IMR-90 (cell line): ENCODE measurements at regions not wholly inside any gene's neighbourhood (a gene's known extent, or its start where the extent isn't known, plus 50 kb on each side); places are given as distances from the start of the nearest gene placed in this dataset.

Experiments used
- CEBPB ChIP-seq: IDR thresholded peaks from 2 replicates; pipeline ENCODE4 v1.6.1; 2012; ENCODE audit warnings: low read depth, low read length, improper control_type of control experiment
- FOS ChIP-seq: fragments of 150-350 bp; IDR thresholded peaks from 2 replicates; pipeline ENCODE4 v1.6.1; 2016; ENCODE audit warnings: low read depth, low read length
- MAFK ChIP-seq: IDR thresholded peaks from 2 replicates; pipeline ENCODE4 v1.6.1; 2012; ENCODE audit warnings: low read depth, low read length, improper control_type of control experiment
- MAZ ChIP-seq: IDR thresholded peaks from 2 replicates; pipeline ENCODE4 v1.6.1; 2012; ENCODE audit warnings: low read depth, mild to moderate bottlenecking, low read length, improper control_type of control experiment, moderate library complexity, borderline replicate concordance
- MXI1 ChIP-seq: IDR thresholded peaks from 2 replicates; pipeline ENCODE4 v1.6.1; 2012; ENCODE audit warnings: low read depth, mild to moderate bottlenecking, low read length, moderate library complexity, borderline replicate concordance
- POLR2A ChIP-seq: IDR thresholded peaks from 2 replicates; pipeline ENCODE4 v1.6.1; 2012; ENCODE audit warnings: mild to moderate bottlenecking, low read depth, low read length
- RAD21 ChIP-seq: IDR thresholded peaks from 2 replicates; pipeline ENCODE4 v1.6.1; 2012; ENCODE audit warnings: low read length, improper control_type of control experiment
- RCOR1 ChIP-seq: IDR thresholded peaks from 2 replicates; pipeline ENCODE4 v1.6.1; 2012; ENCODE audit warnings: mild to moderate bottlenecking, low read length, improper control_type of control experiment; ENCODE audit not compliant: insufficient replicate concordance
- RFX5 ChIP-seq: IDR thresholded peaks from 2 replicates; pipeline ENCODE4 v1.8.0; 2012; ENCODE audit warnings: low read depth, mild to moderate bottlenecking, low read length, moderate library complexity
- SMC3 ChIP-seq: fragments of 150-350 bp; IDR thresholded peaks from 2 replicates; pipeline ENCODE4 v1.6.1; 2016; ENCODE audit warnings: low read depth, mild to moderate bottlenecking, antibody characterized with exemption, low read length, moderate library complexity
- TF ChIP-seq, protein P1 (sequence below): conservative IDR thresholded peaks from 2 replicates; pipeline ENCODE4 v1.5.1; 2012; ENCODE audit warnings: mild to moderate bottlenecking, low read depth, low read length, improper control_type of control experiment
- TF ChIP-seq, protein P2 (sequence below): fragments of 150-350 bp; IDR thresholded peaks from 2 replicates; pipeline ENCODE4 v1.6.1; 2016; ENCODE audit warnings: low read depth, mild to moderate bottlenecking, low read length, moderate library complexity, borderline replicate concordance

DNA sequence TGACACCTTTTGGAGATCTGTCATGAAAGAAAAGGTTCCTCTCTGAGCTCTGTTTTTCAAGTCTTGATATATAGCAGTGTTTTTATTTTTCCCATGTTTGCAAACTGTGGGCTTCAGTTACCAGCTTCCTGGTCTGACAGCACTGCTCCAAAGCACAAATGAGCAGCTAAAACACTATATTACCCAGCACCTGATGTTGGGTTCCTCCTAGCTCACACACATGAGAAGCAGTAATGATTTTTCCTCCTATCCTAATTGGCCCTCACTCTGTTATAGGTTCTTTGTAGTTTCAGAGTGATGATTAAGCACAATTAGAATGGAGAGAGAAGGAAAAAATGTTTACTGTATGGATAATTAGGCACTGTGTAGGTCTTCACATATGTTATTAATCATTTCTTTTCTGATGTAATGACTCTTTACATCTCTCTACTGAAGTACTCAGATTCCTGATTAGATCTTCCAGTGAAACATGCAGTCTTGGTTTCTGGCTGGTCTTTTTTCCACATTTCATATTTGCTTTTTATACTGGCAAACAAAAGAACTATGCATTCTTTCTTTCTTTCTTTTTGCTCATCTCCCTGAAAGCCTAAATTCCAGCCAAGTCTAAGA, 939.7 kb downstream of the NSUN3 start:
- TF ChIP-seq POLR2A (no peak), MXI1 (no peak), RCOR1 (no peak), MAZ (no peak), MAFK (no peak), FOS (no peak), CEBPB (no peak), RAD21 (no peak), RFX5 (no peak), SMC3 (no peak)
- TF ChIP-seq, protein P1, sequence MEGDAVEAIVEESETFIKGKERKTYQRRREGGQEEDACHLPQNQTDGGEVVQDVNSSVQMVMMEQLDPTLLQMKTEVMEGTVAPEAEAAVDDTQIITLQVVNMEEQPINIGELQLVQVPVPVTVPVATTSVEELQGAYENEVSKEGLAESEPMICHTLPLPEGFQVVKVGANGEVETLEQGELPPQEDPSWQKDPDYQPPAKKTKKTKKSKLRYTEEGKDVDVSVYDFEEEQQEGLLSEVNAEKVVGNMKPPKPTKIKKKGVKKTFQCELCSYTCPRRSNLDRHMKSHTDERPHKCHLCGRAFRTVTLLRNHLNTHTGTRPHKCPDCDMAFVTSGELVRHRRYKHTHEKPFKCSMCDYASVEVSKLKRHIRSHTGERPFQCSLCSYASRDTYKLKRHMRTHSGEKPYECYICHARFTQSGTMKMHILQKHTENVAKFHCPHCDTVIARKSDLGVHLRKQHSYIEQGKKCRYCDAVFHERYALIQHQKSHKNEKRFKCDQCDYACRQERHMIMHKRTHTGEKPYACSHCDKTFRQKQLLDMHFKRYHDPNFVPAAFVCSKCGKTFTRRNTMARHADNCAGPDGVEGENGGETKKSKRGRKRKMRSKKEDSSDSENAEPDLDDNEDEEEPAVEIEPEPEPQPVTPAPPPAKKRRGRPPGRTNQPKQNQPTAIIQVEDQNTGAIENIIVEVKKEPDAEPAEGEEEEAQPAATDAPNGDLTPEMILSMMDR, result no peak
- TF ChIP-seq, protein P2, sequence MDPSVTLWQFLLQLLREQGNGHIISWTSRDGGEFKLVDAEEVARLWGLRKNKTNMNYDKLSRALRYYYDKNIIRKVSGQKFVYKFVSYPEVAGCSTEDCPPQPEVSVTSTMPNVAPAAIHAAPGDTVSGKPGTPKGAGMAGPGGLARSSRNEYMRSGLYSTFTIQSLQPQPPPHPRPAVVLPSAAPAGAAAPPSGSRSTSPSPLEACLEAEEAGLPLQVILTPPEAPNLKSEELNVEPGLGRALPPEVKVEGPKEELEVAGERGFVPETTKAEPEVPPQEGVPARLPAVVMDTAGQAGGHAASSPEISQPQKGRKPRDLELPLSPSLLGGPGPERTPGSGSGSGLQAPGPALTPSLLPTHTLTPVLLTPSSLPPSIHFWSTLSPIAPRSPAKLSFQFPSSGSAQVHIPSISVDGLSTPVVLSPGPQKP, result no peak
